NCI-H526 treated with DMSO at 0.1 percent for 48 hours (cell line): ENCODE measurements at regions not wholly inside any gene's neighbourhood (a gene's known extent, or its start where the extent isn't known, plus 50 kb on each side); places are given as distances from the start of the nearest gene placed in this dataset.

Source experiments
- DNase-seq: peaks from one replicate; lab custom pipeline; 2025; lab: John Stamatoyannopoulos, UW

- DNase-seq, result no peak
Observed at GRCh38 chr5:71948206-71948605, 159.1 kb upstream of the MAP1B start.

GRCh38 chr5:71949772-71950171 is 157.5 kb upstream of the MAP1B start:
- DNase-seq, result no peak

DNA sequence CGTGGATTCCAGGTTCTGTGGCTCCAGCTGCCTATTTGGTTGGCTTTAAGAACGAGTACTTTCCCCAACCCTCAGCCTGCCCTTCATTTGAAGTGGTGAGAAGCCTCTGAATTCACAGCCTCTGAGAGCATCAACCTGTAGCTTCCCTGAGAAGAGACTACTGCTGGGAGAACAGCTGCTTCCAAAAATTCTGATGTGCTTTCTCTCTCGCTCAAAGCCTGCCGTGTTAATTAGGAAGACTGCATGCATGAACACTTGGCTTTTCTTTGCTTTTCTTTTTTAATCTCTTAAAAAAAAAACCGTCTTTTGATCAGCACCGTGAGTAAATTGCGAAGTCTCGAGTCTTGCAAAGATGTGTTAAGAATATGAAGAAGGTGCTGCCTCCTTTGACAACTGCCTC is 153.4 kb upstream of the MAP1B start:
- DNase-seq, result no peak

DNA sequence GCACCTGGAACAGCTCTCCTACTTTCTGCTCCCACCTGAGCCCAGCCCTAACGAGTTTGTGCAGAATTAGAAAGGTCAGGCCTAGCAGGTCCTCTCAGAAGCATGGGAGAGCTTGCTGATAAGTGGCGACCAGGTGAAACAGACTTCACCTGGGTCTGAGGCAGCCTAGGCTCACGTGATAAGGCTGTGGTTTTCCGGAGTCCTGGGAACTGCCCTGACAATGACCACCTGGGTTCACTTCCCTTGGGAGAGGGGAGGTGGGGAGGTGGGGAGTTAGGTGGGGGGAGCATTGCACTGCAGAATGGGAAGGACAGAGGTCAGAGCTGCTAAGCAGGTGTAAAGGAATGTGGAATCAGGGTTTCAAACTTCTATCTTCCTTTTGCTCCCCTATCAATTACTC is 152.9 kb upstream of the MAP1B start:
- no peak for DNase-seq

GRCh38 chr5:71955723-71956122 is 151.6 kb upstream of the MAP1B start:
- DNase-seq, result no peak

GRCh38 chr5:71957292-71957898 is 149.9 kb upstream of the MAP1B start:
- no peak for DNase-seq

GRCh38 chr5:71960195-71960594 is 147.1 kb upstream of the MAP1B start:
- no peak for DNase-seq

DNA sequence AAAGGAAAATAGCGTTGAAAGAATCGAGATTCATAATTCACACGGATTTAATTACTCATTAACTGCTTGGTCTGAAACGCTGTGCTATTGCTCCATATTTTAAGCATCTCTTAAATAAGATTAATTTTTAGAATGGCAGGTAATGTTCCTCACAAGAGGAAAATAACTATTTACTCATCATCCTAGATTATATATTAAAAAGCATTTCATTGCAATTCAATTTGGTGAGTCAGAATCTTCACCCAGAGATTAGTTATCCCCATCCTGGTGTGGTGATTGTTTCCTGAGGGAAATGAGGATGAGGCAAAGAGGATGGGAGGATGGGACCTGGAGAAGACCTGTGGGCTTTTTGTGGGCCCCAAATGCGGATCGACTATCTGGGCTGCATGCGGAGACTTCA is 145.5 kb upstream of the MAP1B start:
- no peak for DNase-seq

DNA sequence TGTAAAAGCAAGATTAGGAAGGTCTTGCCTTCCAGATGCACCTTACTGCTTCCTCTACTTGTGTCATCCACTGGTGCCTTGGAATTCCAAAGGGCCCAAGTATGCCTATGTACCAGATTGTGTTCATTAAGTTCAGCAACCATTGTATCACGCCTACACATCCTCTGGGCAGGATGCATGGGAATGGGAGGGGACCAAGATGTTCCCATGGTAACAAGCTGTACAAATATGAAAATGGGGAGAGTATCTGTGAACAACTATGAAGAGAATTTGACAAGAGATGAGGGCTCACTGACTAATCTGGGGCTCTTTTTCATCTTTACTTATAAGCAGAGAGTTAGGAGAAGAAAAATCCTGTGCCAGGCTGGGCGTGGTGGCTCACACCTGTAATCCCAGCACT is 137.8 kb upstream of the MAP1B start:
- DNase-seq, result no peak

GRCh38 chr5:71971862-71972261 is 135.4 kb upstream of the MAP1B start:
- DNase-seq, result no peak

- no peak for DNase-seq
Observed at GRCh38 chr5:71972777-71973473, 134.3 kb upstream of the MAP1B start.

DNA sequence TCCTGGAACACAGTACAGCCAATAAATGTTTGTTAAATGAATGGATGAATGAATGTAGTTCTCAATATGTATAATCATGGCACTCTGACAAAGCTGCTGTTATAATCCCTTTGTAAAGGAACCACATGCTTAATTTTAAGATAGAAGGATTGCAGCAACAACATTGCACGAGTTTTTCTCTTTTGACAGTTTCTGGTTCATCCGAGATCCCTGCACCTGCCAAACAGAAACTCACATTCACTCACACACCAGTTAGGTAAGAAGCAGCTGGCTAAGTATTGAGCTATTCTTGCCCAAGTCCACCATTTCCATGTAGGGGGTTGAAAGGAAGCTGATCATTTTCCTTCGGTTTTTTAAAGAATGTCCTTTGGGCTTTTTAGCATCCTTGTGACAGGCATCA is 133.7 kb upstream of the MAP1B start:
- no peak for DNase-seq

DNA sequence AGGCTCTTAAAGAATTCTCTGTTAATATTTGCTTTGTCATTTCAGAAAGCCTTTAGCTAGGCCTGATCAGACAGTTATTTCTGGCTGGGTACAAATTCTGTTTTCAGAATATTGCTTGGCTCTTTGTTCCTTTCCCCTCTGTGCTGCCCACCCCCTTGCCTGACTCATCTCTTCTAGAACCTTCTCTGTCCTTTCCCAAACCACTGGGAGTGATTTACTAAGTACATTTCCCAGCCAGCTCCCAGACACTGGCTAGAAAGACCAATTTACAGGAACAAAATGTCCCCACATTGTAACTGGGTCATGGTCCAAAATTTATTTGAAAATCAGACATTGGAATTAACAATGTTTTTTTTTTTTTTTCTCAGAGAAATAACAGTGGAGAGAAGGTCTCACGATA is 133.1 kb upstream of the MAP1B start:
- DNase-seq, result no peak

DNA sequence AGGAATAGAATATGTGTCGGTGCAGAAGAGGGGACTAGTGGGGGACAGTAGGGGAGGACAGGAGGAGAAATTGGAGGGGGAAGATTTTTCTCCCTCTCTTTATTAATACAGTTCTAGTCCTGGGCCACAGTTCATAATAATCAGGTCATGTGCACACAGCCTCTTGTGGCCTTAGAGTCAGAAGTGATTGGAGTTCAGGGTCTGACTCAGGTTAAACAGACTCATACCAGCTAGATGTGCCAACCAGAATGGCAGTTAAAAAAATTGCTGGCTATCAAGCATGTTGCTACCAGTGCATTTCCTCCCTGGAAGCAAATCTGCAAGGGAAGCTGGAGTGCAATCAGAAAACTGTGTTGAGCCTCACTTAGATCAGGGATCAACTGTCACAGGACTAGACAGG is 132.7 kb upstream of the MAP1B start:
- no peak for DNase-seq

GRCh38 chr5:71976449-71976848 is 130.8 kb upstream of the MAP1B start:
- DNase-seq, result no peak

DNA sequence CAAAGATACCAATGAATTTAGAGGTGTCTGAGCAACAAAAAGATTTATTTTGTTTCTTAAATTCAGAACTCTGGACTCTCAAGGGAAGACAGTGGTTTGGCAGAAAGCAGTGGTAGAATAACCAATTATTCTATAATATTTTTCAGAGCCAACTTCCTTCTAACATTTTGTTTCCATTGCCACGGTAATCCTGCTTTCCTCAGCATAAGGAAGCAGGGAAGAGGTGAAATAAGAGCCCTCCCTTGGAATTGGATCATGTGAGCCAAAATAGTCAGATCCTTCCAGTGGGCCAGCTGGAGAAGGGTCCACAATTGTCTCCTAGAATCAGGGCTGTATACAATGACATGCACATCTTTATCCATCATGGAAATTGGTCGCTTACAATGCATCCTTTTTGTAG is 130.0 kb upstream of the MAP1B start:
- DNase-seq, result no peak

DNA sequence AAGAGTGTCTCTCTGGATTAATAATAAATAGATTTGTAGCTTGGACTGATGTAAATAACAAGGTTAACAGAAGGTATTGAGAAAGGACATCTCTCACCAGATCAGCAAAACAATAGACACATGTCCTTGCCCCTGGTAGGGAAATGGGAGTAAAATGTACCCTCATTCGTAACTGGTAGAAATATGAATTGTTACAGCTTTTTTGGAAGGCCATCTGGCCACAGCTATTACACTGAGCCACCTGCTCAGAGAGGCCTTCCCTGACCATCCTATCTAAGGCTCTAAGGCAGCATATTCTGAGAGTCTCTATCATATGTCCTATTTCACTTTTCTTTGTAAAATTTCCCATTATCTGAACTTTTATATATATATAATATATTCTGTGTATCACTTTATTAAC is 129.1 kb upstream of the MAP1B start:
- no peak for DNase-seq

DNA sequence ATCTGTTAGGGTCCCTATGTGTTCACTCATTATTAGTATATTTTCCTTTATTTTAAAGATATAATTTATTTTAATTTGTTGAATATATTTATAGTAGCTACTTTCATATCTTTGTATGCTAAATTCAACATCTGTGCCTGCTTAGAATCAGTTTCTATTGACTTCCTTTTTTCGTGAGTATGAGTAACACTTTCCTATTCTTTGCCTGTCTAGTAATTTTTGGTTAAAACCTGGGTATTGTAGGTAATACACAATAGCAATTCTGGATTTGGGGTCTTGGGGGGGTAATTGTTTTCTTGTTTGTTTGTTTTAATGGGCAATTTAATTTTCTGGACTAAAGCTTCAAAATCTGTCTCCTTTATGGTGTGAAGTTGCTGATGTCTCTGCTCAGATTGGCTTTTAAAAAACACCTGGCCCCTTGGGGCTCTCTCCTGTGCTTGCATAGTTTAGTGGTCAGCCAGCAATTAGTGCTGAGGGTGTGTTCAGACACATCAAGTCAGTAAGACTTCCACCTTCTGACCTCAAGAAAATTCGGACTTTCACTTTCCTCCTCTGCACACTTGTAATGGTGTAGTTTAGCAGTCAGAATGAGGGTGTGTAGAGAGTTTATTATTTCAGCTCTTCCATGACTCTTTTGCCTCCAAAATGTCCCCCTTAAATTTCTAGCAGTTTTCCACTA is 124.4 kb upstream of the MAP1B start:
- no peak for DNase-seq

GRCh38 chr5:71986101-71986500 is 121.2 kb upstream of the MAP1B start:
- no peak for DNase-seq

DNA sequence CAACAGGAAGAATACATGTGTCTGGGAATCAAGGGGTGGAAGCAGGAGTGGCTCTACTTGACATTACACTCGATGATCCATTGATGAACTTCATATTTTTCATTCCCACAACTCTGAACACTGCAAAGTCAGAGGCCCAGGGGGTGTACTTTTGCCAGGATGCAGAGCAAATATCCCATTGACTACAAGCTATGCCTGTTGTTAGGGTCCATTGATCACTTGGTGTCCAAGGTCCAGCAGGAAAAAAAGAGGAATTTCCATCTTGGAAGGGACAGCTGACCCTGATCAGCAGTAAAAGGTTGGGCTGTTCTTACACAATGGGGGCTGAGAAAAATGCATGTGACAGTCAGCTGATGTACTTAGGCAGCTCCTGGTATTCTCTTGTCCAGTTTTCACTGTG is 118.5 kb upstream of the MAP1B start:
- no peak for DNase-seq

- no peak for DNase-seq
Observed at GRCh38 chr5:71993600-71993999, 113.7 kb upstream of the MAP1B start.

- DNase-seq, result no peak
Observed at GRCh38 chr5:71996789-71997188, 110.5 kb upstream of the MAP1B start.

GRCh38 chr5:71998746-71999145 is 108.5 kb upstream of the MAP1B start:
- no peak for DNase-seq

- DNase-seq, result no peak
Observed at GRCh38 chr5:72000707-72001106, 106.6 kb upstream of the MAP1B start.
